Transverse colon (tissue), 4 donors: ENCODE measurements at regions not wholly inside any gene's neighbourhood (a gene's known extent, or its start where the extent isn't known, plus 50 kb on each side); places are given as distances from the start of the nearest gene placed in this dataset.
"Not testable (repeated sequence)": the region's sequence is repeated elsewhere in the genome, so short reads cannot be mapped to it uniquely, and the experiment has no call there.

Experiments
- CTCF ChIP-seq, 5 experiments: fragments of 200-600 bp in 3 of 5; fragments of 450-650 bp in 2 of 5; sonication (generic) in 3 of 5; IDR thresholded peaks; 1 replicate in 2 of 5; 2 replicates in 3 of 5; pipeline ENCODE4 v1.5.1; 2016 to 2017; ENCODE audit warnings: antibody characterized with exemption in 5 of 5, inconsistent platforms in 3 of 5, mild to moderate bottlenecking in 2 of 5, moderate library complexity in 1 of 5
- EP300 ChIP-seq: sonication (generic); formaldehyde crosslinking; IDR thresholded peaks from one replicate; pipeline ENCODE4 v1.6.1; 2017; ENCODE audit warnings: antibody characterized with exemption, low read depth
- POLR2A ChIP-seq: fragments of 450-650 bp; IDR thresholded peaks from one replicate; pipeline ENCODE4 v1.6.1; 2016; ENCODE audit warnings: antibody characterized with exemption, mild to moderate bottlenecking, moderate library complexity
- POLR2AphosphoS5 ChIP-seq, 3 donors: sonication (generic); formaldehyde crosslinking; IDR thresholded peaks; one replicate each; pipeline ENCODE4 v1.6.1; 2016; ENCODE audit warnings: antibody characterized with exemption in 3 of 3

- not testable (repeated sequence) for TF ChIP-seq CTCF (IDR thresholded peaks at IDR 0.05); EP300; POLR2A; POLR2AphosphoS5 (IDR thresholded peaks at IDR 0.05)
Observed at GRCh38 chr5:62238584-62238983, 67.4 kb upstream of the KIF2A start.
